ENCODE measurements at regions not wholly inside any gene's neighbourhood (a gene's known extent, or its start where the extent isn't known, plus 50 kb on each side); places are given as distances from the start of the nearest gene placed in this dataset.

DNA sequence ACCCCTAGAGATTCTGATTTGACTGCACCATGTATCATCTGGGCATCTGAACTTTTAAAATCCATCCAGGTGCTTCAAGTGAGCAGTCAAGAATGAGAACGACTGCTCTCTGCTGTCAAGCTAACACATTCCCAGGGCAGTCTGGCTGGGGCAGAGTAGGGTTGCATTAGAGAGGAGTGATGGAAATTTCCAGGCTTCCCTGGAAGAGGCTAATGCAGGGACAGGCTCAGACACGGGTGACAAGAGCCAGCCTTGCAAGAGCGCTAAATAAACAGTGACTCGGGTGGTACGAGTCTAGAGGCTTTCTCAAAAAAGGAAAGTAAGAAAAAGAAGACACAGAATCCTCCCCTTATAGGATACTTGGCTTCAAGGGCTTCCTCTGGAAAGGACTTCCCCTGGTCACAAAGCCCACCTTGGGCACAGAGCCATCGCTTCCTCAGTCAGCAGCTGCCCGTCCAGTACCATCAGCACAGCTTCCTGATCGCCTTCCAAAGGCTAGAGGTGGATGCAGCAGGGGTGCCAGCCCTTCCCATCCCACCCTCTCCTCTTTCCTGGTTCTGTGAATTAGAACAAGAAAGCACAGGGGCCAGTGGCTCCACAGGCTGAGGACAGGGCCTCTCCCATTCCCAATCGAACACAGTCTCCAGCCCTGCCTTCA, 177.4 kb upstream of the RREB1 start:
- H3K27me3 Mint-ChIP-seq (ENCODE audit: low read depth) = peaks cover 14% of the 10 kb centered on the region

GRCh38 chr6:6931071-6932025, 176.4 kb upstream of the RREB1 start:
- Mint-ChIP-seq H3K4me1 (ENCODE audit: low read depth) (peaks cover 16% of the 10 kb centered on the region), H3K36me3 (ENCODE audit: low read depth) (no peaks in the 10 kb centered on the region), H3K27me3 (ENCODE audit: low read depth) (peaks cover 13% of the 10 kb centered on the region), H3K27ac (ENCODE audit: unreplicated experiment) (no peak overlapping the region), H3K4me3 (ENCODE audit: unreplicated experiment) (no peak overlapping the region), H3K9me3 (ENCODE audit: low read depth) (no peaks in the 10 kb centered on the region)
- TF ChIP-seq, protein P1, sequence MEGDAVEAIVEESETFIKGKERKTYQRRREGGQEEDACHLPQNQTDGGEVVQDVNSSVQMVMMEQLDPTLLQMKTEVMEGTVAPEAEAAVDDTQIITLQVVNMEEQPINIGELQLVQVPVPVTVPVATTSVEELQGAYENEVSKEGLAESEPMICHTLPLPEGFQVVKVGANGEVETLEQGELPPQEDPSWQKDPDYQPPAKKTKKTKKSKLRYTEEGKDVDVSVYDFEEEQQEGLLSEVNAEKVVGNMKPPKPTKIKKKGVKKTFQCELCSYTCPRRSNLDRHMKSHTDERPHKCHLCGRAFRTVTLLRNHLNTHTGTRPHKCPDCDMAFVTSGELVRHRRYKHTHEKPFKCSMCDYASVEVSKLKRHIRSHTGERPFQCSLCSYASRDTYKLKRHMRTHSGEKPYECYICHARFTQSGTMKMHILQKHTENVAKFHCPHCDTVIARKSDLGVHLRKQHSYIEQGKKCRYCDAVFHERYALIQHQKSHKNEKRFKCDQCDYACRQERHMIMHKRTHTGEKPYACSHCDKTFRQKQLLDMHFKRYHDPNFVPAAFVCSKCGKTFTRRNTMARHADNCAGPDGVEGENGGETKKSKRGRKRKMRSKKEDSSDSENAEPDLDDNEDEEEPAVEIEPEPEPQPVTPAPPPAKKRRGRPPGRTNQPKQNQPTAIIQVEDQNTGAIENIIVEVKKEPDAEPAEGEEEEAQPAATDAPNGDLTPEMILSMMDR (IDR thresholded peaks at IDR 0.05) = no peak
- no peak for DNase-seq (ENCODE audit: low spot score)

More for the DNA sequence above, 177.4 kb upstream of the RREB1 start:
- no peaks in the 10 kb centered on the region for H3K36me3 Mint-ChIP-seq (ENCODE audit: low read depth)
- no peak overlapping the region for H3K27ac Mint-ChIP-seq (ENCODE audit: unreplicated experiment)
- no peak overlapping the region for H3K4me3 Mint-ChIP-seq (ENCODE audit: unreplicated experiment)
- H3K9me3 Mint-ChIP-seq (ENCODE audit: low read depth) = no peaks in the 10 kb centered on the region
- no peak for DNase-seq (ENCODE audit: low spot score)
- H3K4me1 Mint-ChIP-seq (ENCODE audit: low read depth) = peaks cover 16% of the 10 kb centered on the region
- TF ChIP-seq, protein P1 (IDR thresholded peaks at IDR 0.05) = no peak

- Mint-ChIP-seq H3K4me1 (ENCODE audit: low read depth) (peaks cover 14% of the 10 kb centered on the region), H3K36me3 (ENCODE audit: low read depth) (no peaks in the 10 kb centered on the region), H3K4me3 (ENCODE audit: unreplicated experiment) (no peak overlapping the region), H3K27me3 (ENCODE audit: low read depth) (peaks cover 8% of the 10 kb centered on the region), H3K9me3 (ENCODE audit: low read depth) (no peaks in the 10 kb centered on the region), H3K27ac (ENCODE audit: unreplicated experiment) (no peak overlapping the region)
- DNase-seq (ENCODE audit: low spot score) = no peak
- TF ChIP-seq, protein P1 (IDR thresholded peaks at IDR 0.05) = no peak
Observed at GRCh38 chr6:6932341-6932740, 175.4 kb upstream of the RREB1 start.

DNA sequence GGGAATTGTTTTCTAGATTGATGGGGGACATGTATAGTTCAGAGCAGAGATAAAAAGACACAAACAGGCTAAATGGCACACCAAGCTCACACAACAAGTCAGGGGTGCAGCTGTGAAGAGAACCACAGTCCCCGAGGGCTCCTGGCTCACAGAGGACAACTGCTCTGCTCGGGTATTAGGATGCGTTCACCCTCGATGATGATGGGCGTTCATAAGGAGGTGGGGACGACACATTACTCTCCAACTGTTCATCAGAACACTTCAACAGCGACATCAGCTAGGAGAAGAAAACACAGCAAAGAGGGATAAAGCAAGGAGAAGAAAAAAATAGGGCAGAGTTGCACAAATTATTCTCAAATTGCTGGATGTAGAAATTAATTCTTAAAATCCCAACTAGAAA, 174.8 kb upstream of the RREB1 start:
- no peak for DNase-seq (ENCODE audit: low spot score)
- Mint-ChIP-seq H3K4me3 (ENCODE audit: unreplicated experiment) (no peak overlapping the region), H3K36me3 (ENCODE audit: low read depth) (no peaks in the 10 kb centered on the region), H3K27me3 (ENCODE audit: low read depth) (peaks cover 6% of the 10 kb centered on the region), H3K27ac (ENCODE audit: unreplicated experiment) (no peak overlapping the region), H3K4me1 (ENCODE audit: low read depth) (peaks cover 8% of the 10 kb centered on the region), H3K9me3 (ENCODE audit: low read depth) (no peaks in the 10 kb centered on the region)
- TF ChIP-seq, protein P1 (IDR thresholded peaks at IDR 0.05) = no peak
